KMS-11 (cell line): ENCODE measurements at regions not wholly inside any gene's neighbourhood (a gene's known extent, or its start where the extent isn't known, plus 50 kb on each side); places are given as distances from the start of the nearest gene placed in this dataset.

ENCODE experiments used
- H2AFZ ChIP-seq: fragments of 200-600 bp; sonication (generic); 2 replicates; pipeline ENCODE4 v1.6.1; 2016; ENCODE audit warnings: antibody characterized with exemption, mixed run types, low read depth
- H3K27ac ChIP-seq: fragments of 200-600 bp; sonication (generic); 2 replicates; pipeline ENCODE4 v1.6.1; 2016; ENCODE audit warnings: mild to moderate bottlenecking, mixed run types
- H3K27me3 ChIP-seq: fragments of 200-600 bp; sonication (generic); 2 replicates; pipeline ENCODE4 v1.6.1; 2017; ENCODE audit warnings: mild to moderate bottlenecking, low read depth, mixed run types, moderate library complexity; ENCODE audit not compliant: insufficient read depth
- H3K36me3 ChIP-seq: fragments of 200-600 bp; sonication (generic); 2 replicates; pipeline ENCODE4 v1.6.1; 2017; ENCODE audit warnings: mild to moderate bottlenecking, mixed run types; ENCODE audit not compliant: insufficient read depth
- H3K4me1 ChIP-seq: fragments of 200-600 bp; sonication (generic); 2 replicates; pipeline ENCODE4 v1.6.1; 2016; ENCODE audit warnings: mild to moderate bottlenecking, low read depth, mixed run types; ENCODE audit not compliant: poor library complexity, severe bottlenecking
- H3K4me2 ChIP-seq: fragments of 200-600 bp; sonication (generic); 2 replicates; pipeline ENCODE4 v1.7.0; 2016; ENCODE audit warnings: mild to moderate bottlenecking, mixed run types
- H3K4me3 ChIP-seq: fragments of 200-600 bp; sonication (generic); IDR thresholded peaks from 2 replicates; pipeline ENCODE4 v1.6.1; 2017; ENCODE audit warnings: low read depth, low read length, mixed read lengths; ENCODE audit not compliant: insufficient read depth
- H3K79me2 ChIP-seq: fragments of 200-600 bp; sonication (generic); 2 replicates; pipeline ENCODE4 v1.6.1; 2016; ENCODE audit warnings: low read depth, mixed run types; ENCODE audit not compliant: insufficient read depth
- H3K9ac ChIP-seq: fragments of 200-600 bp; sonication (generic); 2 replicates; pipeline ENCODE4 v1.6.1; 2016; ENCODE audit warnings: mild to moderate bottlenecking, mixed run types
- H4K20me1 ChIP-seq: fragments of 200-600 bp; sonication (generic); 2 replicates; pipeline ENCODE4 v1.6.1; 2016; ENCODE audit warnings: mild to moderate bottlenecking, mixed run types; ENCODE audit not compliant: insufficient read depth
- TF ChIP-seq, protein P1 (sequence below): fragments of 200-600 bp; sonication (generic); conservative IDR thresholded peaks from 2 replicates; pipeline ENCODE4 v1.6.1; 2017; ENCODE audit warnings: low read depth, mild to moderate bottlenecking, antibody characterized with exemption, low read length, moderate library complexity, mixed read lengths

DNA sequence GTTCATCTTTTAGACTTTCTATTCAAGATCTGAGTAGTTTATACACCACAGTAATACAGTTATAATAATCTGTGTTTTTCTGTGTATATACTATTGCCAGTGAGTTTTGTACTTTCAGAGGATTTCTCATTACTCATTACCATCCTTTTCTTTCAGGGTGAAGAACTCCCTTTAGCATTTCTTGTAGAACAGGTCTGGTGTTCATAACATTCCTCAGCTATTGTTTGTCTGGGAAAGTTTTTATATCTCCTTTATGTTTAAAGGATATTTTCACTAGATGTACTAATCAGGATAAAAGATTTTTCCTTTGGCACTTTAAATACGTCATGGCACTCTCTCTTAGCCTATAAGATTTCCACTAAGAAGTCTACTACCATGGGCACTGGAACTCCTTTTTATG is 705.5 kb downstream of the SLC4A3 start:
- H3K4me2 ChIP-seq = no peak overlapping the region
- TF ChIP-seq, protein P1, sequence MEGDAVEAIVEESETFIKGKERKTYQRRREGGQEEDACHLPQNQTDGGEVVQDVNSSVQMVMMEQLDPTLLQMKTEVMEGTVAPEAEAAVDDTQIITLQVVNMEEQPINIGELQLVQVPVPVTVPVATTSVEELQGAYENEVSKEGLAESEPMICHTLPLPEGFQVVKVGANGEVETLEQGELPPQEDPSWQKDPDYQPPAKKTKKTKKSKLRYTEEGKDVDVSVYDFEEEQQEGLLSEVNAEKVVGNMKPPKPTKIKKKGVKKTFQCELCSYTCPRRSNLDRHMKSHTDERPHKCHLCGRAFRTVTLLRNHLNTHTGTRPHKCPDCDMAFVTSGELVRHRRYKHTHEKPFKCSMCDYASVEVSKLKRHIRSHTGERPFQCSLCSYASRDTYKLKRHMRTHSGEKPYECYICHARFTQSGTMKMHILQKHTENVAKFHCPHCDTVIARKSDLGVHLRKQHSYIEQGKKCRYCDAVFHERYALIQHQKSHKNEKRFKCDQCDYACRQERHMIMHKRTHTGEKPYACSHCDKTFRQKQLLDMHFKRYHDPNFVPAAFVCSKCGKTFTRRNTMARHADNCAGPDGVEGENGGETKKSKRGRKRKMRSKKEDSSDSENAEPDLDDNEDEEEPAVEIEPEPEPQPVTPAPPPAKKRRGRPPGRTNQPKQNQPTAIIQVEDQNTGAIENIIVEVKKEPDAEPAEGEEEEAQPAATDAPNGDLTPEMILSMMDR = no peak
- no peaks in the 10 kb centered on the region for H4K20me1 ChIP-seq
- no peak overlapping the region for H2AFZ ChIP-seq
- no peaks in the 10 kb centered on the region for H3K27me3 ChIP-seq
- H3K4me3 ChIP-seq = no peak overlapping the region
- no peaks in the 10 kb centered on the region for H3K4me1 ChIP-seq
- no peaks in the 10 kb centered on the region for H3K36me3 ChIP-seq
- H3K9ac ChIP-seq = no peak overlapping the region
- H3K27ac ChIP-seq = no peak overlapping the region
- no peaks in the 10 kb centered on the region for H3K79me2 ChIP-seq

DNA sequence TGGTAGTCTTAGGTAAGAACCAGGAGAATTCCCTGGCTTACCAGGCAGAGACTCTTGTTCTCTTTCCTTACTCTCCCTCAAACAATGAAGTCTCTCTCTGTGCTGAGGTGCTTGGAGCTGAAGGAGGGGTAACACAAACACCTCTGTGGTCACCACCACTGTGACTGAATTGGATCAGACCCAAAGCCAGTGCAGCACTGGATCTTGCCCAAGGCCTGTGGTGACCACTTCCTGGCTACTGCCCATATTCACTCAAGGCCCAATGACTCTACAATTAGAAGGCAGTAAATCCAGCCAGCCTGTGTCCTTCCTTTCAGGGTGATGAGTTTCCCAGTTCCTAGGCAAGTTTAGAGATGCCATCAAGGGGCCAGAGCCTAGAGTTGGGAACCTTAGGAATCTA is 706.8 kb downstream of the SLC4A3 start:
- H3K79me2 ChIP-seq = no peaks in the 10 kb centered on the region
- no peak overlapping the region for H3K27ac ChIP-seq
- H3K36me3 ChIP-seq = no peaks in the 10 kb centered on the region
- no peaks in the 10 kb centered on the region for H3K4me1 ChIP-seq
- H3K27me3 ChIP-seq = no peaks in the 10 kb centered on the region
- no peaks in the 10 kb centered on the region for H4K20me1 ChIP-seq
- no peak overlapping the region for H3K4me3 ChIP-seq
- no peak overlapping the region for H3K9ac ChIP-seq
- no peak overlapping the region for H3K4me2 ChIP-seq
- TF ChIP-seq, protein P1 = no peak
- no peak overlapping the region for H2AFZ ChIP-seq

DNA sequence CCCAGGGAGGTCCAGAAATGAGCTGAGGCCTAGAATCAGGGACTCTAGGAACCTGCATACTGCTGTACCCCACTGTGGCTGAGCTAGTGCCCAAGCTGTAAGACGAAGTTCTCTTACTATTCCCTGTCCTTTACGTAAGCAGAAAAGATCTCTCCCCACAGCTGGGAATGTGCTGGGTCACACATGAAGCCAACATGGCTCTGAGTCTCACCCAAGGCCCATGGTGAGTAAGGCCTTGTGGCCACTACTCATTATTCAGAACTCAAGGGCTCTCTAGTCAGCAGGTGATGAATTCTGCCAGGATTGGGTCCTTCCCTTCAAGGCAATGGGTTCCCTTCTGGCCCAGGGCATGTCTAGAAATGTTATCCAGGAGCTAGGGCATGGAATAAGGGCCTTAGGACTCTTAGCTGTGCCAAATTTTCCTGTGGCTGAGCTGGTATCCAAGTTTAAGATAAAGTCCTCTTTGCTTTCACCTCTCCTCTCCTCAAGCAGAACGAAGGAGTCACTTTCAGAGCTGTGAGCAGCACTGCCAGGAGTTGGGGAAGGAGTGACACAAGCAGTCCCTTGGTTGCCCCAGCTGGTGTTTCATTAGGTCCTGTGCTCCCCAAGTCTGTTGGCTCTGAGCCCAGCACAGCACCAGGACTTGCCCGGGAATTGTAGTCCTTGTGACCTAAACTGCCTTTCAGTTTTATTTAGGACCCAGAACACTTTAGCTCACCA is 707.6 kb downstream of the SLC4A3 start:
- no peak overlapping the region for H3K4me3 ChIP-seq
- H2AFZ ChIP-seq = no peak overlapping the region
- no peak overlapping the region for H3K9ac ChIP-seq
- no peaks in the 10 kb centered on the region for H4K20me1 ChIP-seq
- H3K4me1 ChIP-seq = no peaks in the 10 kb centered on the region
- H3K27ac ChIP-seq = no peak overlapping the region
- TF ChIP-seq, protein P1 = no peak
- H3K4me2 ChIP-seq = no peak overlapping the region
- H3K27me3 ChIP-seq = no peaks in the 10 kb centered on the region
- no peaks in the 10 kb centered on the region for H3K79me2 ChIP-seq
- H3K36me3 ChIP-seq = no peaks in the 10 kb centered on the region

DNA sequence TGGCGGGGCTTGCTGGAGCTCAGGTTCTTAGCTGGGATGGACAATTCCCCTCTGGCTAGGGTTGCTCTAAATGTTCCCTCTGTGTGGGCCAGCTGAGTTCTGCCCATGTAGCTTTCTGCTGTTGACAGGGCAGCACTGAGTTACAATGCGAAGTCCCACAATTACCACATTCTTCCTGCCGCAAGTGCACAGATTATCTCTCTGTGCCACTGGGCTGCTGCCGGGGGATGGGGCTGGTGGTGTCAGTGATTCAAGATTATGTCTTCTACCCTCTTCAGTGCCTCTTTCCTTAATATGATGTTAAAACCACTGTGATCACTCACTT is 708.1 kb downstream of the SLC4A3 start:
- no peak overlapping the region for H3K27ac ChIP-seq
- no peak overlapping the region for H3K4me3 ChIP-seq
- H4K20me1 ChIP-seq = no peaks in the 10 kb centered on the region
- no peak overlapping the region for H3K9ac ChIP-seq
- no peaks in the 10 kb centered on the region for H3K36me3 ChIP-seq
- no peaks in the 10 kb centered on the region for H3K27me3 ChIP-seq
- H3K4me2 ChIP-seq = no peak overlapping the region
- H3K79me2 ChIP-seq = no peaks in the 10 kb centered on the region
- H2AFZ ChIP-seq = no peak overlapping the region
- TF ChIP-seq, protein P1 = no peak
- H3K4me1 ChIP-seq = no peaks in the 10 kb centered on the region
